ENCODE measurements at regions not wholly inside any gene's neighbourhood (a gene's known extent, or its start where the extent isn't known, plus 50 kb on each side); places are given as distances from the start of the nearest gene placed in this dataset.
"Not testable (repeated sequence)": the region's sequence is repeated elsewhere in the genome, so short reads cannot be mapped to it uniquely, and the experiment has no call there.

GRCh38 chr2:62409442-62409841, 96.6 kb downstream of the TMEM17 start:
- H3K4me3 Mint-ChIP-seq: no peak overlapping the region
- no peaks in the 10 kb centered on the region for H3K36me3 Mint-ChIP-seq (ENCODE audit: low read depth)
- H3K27ac Mint-ChIP-seq: no peak overlapping the region
- H3K4me1 Mint-ChIP-seq (ENCODE audit: low read depth): peaks cover 14% of the 10 kb centered on the region
- DNase-seq: no peak
- ChIA-PET CTCF (interaction anchor here (0.9 to 4.4 kb wide), 6 partner anchors 109 to 492 kb away, joined by 3 to 32 read pairs (median 3); no protein-coding TSS in a partner anchor), POLR2A (interaction anchor here (1.0 kb wide), 1 partner anchor 211 kb away, joined by 3 read pairs; no protein-coding TSS in a partner anchor)
- no peaks in the 10 kb centered on the region for H3K27me3 Mint-ChIP-seq (ENCODE audit: low read depth)
- ATAC-seq: no peak
- H3K9me3 Mint-ChIP-seq (ENCODE audit: insufficient read depth): no peaks in the 10 kb centered on the region

- no peaks in the 10 kb centered on the region for H3K27me3 Mint-ChIP-seq (ENCODE audit: low read depth)
- H3K36me3 Mint-ChIP-seq (ENCODE audit: low read depth): no peaks in the 10 kb centered on the region
- H3K9me3 Mint-ChIP-seq (ENCODE audit: insufficient read depth): no peaks in the 10 kb centered on the region
- DNase-seq: no peak
- no peak for ATAC-seq
- H3K4me3 Mint-ChIP-seq: no peak overlapping the region
- H3K27ac Mint-ChIP-seq: no peak overlapping the region
- CTCF ChIA-PET: interaction anchor here (1.0 to 4.4 kb wide), 6 partner anchors 51 to 491 kb away, joined by 3 to 32 read pairs (median 4); partner anchors contain the start of gene B3GNT2
- H3K4me1 Mint-ChIP-seq (ENCODE audit: low read depth): peaks cover 14% of the 10 kb centered on the region
- POLR2A ChIA-PET: no interaction called here
These were observed 97.7 kb downstream of the TMEM17 start for GRCh38 chr2:62408241-62408677.

DNA sequence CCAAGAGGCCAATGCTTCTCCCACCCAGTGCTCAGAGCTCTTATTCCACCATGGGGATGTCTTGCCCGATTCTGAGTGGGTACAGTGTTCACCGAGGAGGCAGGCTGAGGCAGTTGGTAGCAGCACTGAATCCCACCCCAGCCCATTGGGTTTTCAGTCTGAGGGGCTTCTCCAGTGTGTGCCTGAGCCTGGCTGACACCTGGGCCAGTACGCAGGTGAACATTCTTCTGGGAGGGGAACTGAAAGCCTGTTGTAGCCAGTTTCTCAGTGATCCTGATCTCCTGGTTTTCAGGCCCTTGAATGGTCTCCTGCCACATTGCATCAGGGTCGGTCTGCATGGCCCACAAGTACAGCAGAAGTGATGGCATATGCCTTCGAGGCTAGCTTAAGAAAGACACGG, 98.2 kb downstream of the TMEM17 start:
- H3K9me3 Mint-ChIP-seq (ENCODE audit: insufficient read depth): no peaks in the 10 kb centered on the region

DNA sequence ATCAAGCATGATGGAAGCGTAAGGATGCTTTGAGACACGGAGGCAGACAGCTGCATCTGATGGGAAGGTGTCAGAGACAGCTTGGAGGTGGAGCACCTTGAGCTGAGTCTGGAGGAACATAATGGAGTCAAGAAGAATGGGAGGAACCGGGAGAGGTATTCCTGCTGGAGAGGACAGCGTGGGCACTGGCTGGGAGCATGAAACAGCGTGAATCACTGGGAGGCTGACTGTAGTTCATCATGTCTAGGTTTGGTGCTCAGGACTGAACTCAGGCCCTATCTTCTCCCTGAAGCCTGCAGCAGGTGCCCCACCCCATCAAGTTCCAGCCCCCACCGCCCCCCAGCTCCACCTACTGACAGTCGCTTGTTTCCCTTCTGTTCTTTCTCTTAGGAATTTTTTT, 98.6 kb downstream of the TMEM17 start:
- POLR2A ChIA-PET: no interaction called here
- CTCF ChIA-PET: interaction anchor here (0.6 to 1.1 kb wide), 6 partner anchors 50 to 489 kb away, joined by 3 to 4 read pairs (median 3); partner anchors contain the start of gene B3GNT2
- Mint-ChIP-seq H3K36me3 (ENCODE audit: low read depth) (no peaks in the 10 kb centered on the region), H3K27ac (no peak overlapping the region), H3K9me3 (ENCODE audit: insufficient read depth) (no peaks in the 10 kb centered on the region), H3K27me3 (ENCODE audit: low read depth) (no peaks in the 10 kb centered on the region), H3K4me1 (ENCODE audit: low read depth) (peaks cover 14% of the 10 kb centered on the region), H3K4me3 (no peak overlapping the region)
- no peak for DNase-seq
- no peak for ATAC-seq

More for the DNA sequence above, 98.2 kb downstream of the TMEM17 start:
- H3K27ac Mint-ChIP-seq: no peak overlapping the region
- ATAC-seq (no peak), DNase-seq (no peak)
- POLR2A ChIA-PET: no interaction called here
- no peak overlapping the region for H3K4me3 Mint-ChIP-seq
- CTCF ChIA-PET: interaction anchor here (0.6 to 4.4 kb wide), 7 partner anchors 51 to 489 kb away, joined by 3 to 32 read pairs (median 3); partner anchors contain the start of gene B3GNT2
- H3K4me1 Mint-ChIP-seq (ENCODE audit: low read depth): peaks cover 14% of the 10 kb centered on the region
- H3K36me3 Mint-ChIP-seq (ENCODE audit: low read depth): no peaks in the 10 kb centered on the region
- no peaks in the 10 kb centered on the region for H3K27me3 Mint-ChIP-seq (ENCODE audit: low read depth)

DNA sequence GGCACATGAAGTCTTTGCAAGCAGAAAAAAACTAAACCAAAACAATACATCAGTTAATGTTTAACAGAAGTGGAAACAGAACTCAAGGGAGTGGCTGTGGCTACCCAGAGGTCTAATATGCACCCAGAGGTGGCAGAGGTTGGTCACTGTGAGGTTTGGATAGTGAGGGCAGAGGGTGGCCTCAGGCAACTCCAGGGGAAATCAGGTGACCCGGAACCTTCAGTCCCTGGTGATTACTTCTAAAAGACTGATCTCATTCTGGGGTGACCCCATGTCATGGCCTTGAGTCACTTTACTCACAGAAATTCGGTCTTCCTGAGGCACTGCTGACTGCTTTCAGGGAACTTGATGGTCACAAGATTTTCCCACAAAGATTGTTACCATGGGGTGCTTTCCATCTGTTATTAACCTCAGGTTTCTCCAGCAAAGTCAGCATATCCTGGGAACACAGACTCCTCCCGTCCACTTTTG, 99.4 kb downstream of the TMEM17 start:
- no peak for DNase-seq
- Mint-ChIP-seq H3K4me1 (ENCODE audit: low read depth) (peaks cover 8% of the 10 kb centered on the region), H3K27me3 (ENCODE audit: low read depth) (no peaks in the 10 kb centered on the region), H3K9me3 (ENCODE audit: insufficient read depth) (no peaks in the 10 kb centered on the region), H3K36me3 (ENCODE audit: low read depth) (peaks cover 3% of the 10 kb centered on the region), H3K4me3 (no peak overlapping the region), H3K27ac (no peak overlapping the region)
- ATAC-seq: no peak
- CTCF ChIA-PET: no interaction called here
- POLR2A ChIA-PET: no interaction called here

DNA sequence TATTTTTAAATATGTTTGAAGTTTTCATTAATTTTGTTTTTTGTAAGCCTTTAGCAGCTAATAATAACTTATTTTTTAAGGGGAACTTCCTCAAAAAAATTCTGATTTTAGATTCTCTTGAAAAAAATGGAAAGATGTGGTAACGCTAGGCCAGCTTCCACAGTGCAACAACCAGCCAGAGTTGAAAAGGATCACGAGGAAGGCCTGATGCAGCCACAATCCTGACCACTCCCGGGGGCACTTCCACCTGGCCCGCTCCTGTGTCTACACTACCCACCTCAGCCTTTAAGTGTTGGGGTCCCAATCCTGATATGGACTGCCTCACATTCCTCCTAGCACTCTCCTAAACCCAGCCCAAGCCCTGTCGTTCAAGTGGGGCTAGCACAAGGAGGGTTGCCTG, 101.1 kb downstream of the TMEM17 start:
- CTCF ChIA-PET: no interaction called here
- H3K27ac Mint-ChIP-seq: no peak overlapping the region
- H3K9me3 Mint-ChIP-seq (ENCODE audit: insufficient read depth): no peaks in the 10 kb centered on the region
- ATAC-seq (no peak), DNase-seq (no peak)
- peaks cover 1% of the 10 kb centered on the region for H3K4me1 Mint-ChIP-seq (ENCODE audit: low read depth)
- peaks cover 3% of the 10 kb centered on the region for H3K36me3 Mint-ChIP-seq (ENCODE audit: low read depth)
- no peaks in the 10 kb centered on the region for H3K27me3 Mint-ChIP-seq (ENCODE audit: low read depth)
- POLR2A ChIA-PET: no interaction called here
- H3K4me3 Mint-ChIP-seq: no peak overlapping the region

- DNase-seq: no peak
- Mint-ChIP-seq H3K36me3 (ENCODE audit: low read depth) (peaks cover 3% of the 10 kb centered on the region), H3K27ac (no peak overlapping the region), H3K27me3 (ENCODE audit: low read depth) (no peaks in the 10 kb centered on the region), H3K4me1 (ENCODE audit: low read depth) (peaks cover 10% of the 10 kb centered on the region), H3K4me3 (no peak overlapping the region), H3K9me3 (ENCODE audit: insufficient read depth) (no peaks in the 10 kb centered on the region)
- ChIA-PET POLR2A (interaction anchor here (0.7 kb wide), 1 partner anchor 14 kb away, joined by 3 read pairs; no protein-coding TSS in a partner anchor), CTCF (no interaction called here)
- no peak for ATAC-seq
These were observed 103.8 kb downstream of the TMEM17 start for GRCh38 chr2:62402156-62402555.

- no peaks in the 10 kb centered on the region for H3K9me3 Mint-ChIP-seq (ENCODE audit: insufficient read depth)
- POLR2A ChIA-PET: no interaction called here
- H3K27ac Mint-ChIP-seq: no peak overlapping the region
- H3K4me1 Mint-ChIP-seq (ENCODE audit: low read depth): peaks cover 17% of the 10 kb centered on the region
- DNase-seq: no peak
- H3K36me3 Mint-ChIP-seq (ENCODE audit: low read depth): peaks cover 3% of the 10 kb centered on the region
- CTCF ChIA-PET: no interaction called here
- no peak for ATAC-seq
- no peak overlapping the region for H3K4me3 Mint-ChIP-seq
- no peaks in the 10 kb centered on the region for H3K27me3 Mint-ChIP-seq (ENCODE audit: low read depth)
These were observed 107.6 kb downstream of the TMEM17 start for GRCh38 chr2:62398356-62398755.

- CTCF ChIA-PET: no interaction called here
- Mint-ChIP-seq H3K27ac (no peak overlapping the region), H3K36me3 (ENCODE audit: low read depth) (peaks cover under 1% of the 10 kb centered on the region), H3K27me3 (ENCODE audit: low read depth) (no peaks in the 10 kb centered on the region), H3K4me1 (ENCODE audit: low read depth) (peaks cover 17% of the 10 kb centered on the region), H3K4me3 (no peak overlapping the region), H3K9me3 (ENCODE audit: insufficient read depth) (no peaks in the 10 kb centered on the region)
- ATAC-seq: no peak
- POLR2A ChIA-PET: no interaction called here
- no peak for DNase-seq
These were observed 109.1 kb downstream of the TMEM17 start for GRCh38 chr2:62396880-62397279.

DNA sequence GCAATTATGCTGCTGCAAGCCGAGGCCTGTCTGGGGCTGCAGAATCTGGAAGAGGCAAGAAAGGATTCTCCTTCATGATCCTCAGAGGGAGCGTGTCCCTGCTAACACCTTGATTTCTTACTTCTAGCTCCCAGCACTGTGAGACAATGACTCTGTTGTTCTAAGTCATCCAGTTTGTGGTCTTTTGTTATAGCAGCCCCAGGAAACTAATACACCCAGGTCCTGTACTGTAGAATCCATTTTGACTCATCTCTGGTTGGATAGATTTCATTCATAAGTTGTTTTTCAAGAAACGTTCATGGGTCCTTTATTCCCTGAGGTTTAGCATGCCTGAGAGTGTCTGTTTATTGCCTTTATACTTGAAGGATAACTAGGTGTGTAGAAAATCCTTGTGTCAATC, 112.7 kb downstream of the TMEM17 start:
- Mint-ChIP-seq H3K36me3 (ENCODE audit: low read depth) (no peaks in the 10 kb centered on the region), H3K4me1 (ENCODE audit: low read depth) (peaks cover 13% of the 10 kb centered on the region), H3K9me3 (ENCODE audit: insufficient read depth) (no peaks in the 10 kb centered on the region), H3K27ac (no peak overlapping the region), H3K27me3 (ENCODE audit: low read depth) (no peaks in the 10 kb centered on the region), H3K4me3 (no peak overlapping the region)
- DNase-seq (no peak), ATAC-seq (no peak)
- CTCF ChIA-PET: no interaction called here
- POLR2A ChIA-PET: no interaction called here

GRCh38 chr2:62391696-62392095, 114.3 kb downstream of the TMEM17 start:
- Mint-ChIP-seq H3K27ac (no peak overlapping the region), H3K36me3 (ENCODE audit: low read depth) (no peaks in the 10 kb centered on the region), H3K9me3 (ENCODE audit: insufficient read depth) (peaks cover 2% of the 10 kb centered on the region), H3K27me3 (ENCODE audit: low read depth) (no peaks in the 10 kb centered on the region), H3K4me1 (ENCODE audit: low read depth) (peaks cover 4% of the 10 kb centered on the region), H3K4me3 (no peak overlapping the region)
- no peak for DNase-seq
- ChIA-PET POLR2A (interaction anchor here (0.6 kb wide), 1 partner anchor 136 kb away, joined by 3 read pairs; no protein-coding TSS in a partner anchor), CTCF (no interaction called here)
- no peak for ATAC-seq

- H3K4me3 Mint-ChIP-seq; CTCF ChIA-PET; H3K4me1 Mint-ChIP-seq (ENCODE audit: low read depth); H3K27ac Mint-ChIP-seq; DNase-seq; H3K36me3 Mint-ChIP-seq (ENCODE audit: low read depth); POLR2A ChIA-PET; H3K27me3 Mint-ChIP-seq (ENCODE audit: low read depth); ATAC-seq: not testable (repeated sequence)
- peaks cover 16% of the 10 kb centered on the region for H3K9me3 Mint-ChIP-seq (ENCODE audit: insufficient read depth)
These were observed 119.6 kb downstream of the TMEM17 start for GRCh38 chr2:62386378-62386777.

DNA sequence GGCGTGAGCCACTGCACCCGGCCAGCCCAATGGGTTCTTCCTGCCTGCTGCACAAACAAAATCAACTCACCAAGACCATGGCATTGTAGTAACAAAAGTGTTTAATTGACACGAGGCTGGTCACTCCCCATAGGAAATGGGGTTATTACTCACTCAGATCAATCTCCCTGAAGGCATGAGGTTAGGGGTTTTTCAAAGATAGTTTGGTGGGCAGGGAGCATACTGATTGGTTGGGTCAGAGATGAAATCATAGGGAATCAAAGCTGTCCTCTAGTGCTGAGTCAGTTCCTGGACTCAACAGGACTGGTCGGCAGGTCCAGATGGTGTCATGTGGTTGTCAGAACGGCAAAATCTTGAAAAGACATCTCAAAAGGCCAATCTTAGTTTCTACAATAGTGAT, 122.1 kb downstream of the TMEM17 start:
- Mint-ChIP-seq H3K9me3 (ENCODE audit: insufficient read depth) (peaks cover 16% of the 10 kb centered on the region), H3K4me3 (no peak overlapping the region), H3K4me1 (ENCODE audit: low read depth) (peaks cover 10% of the 10 kb centered on the region), H3K27me3 (ENCODE audit: low read depth) (no peaks in the 10 kb centered on the region), H3K27ac (no peak overlapping the region), H3K36me3 (ENCODE audit: low read depth) (peaks cover 2% of the 10 kb centered on the region)
- ATAC-seq (no peak), DNase-seq (no peak)
- POLR2A ChIA-PET: no interaction called here
- CTCF ChIA-PET: no interaction called here
